Testis (tissue), 2 donors: ENCODE measurements at regions not wholly inside any gene's neighbourhood (a gene's known extent, or its start where the extent isn't known, plus 50 kb on each side); places are given as distances from the start of the nearest gene placed in this dataset.

ENCODE experiments used
- CTCF ChIP-seq, 3 experiments: fragments of 450-650 bp in 2 of 3; fragments of 200-600 bp in 1 of 3; sonication (generic) in 1 of 3; IDR thresholded peaks; one replicate each; pipeline ENCODE4 v1.5.1; 2016 to 2019; ENCODE audit warnings: antibody characterized with exemption in 3 of 3, mild to moderate bottlenecking in 2 of 3, moderate library complexity in 1 of 3
- POLR2A ChIP-seq: fragments of 450-650 bp; IDR thresholded peaks from one replicate; pipeline ENCODE4 v1.6.1; 2017; ENCODE audit warnings: antibody characterized with exemption, mild to moderate bottlenecking, moderate library complexity

- TF ChIP-seq CTCF (IDR thresholded peaks at IDR 0.05) (no peak), POLR2A (no peak)
Measured at GRCh38 chr5:106530150-106530549, 1140.6 kb downstream of the EFNA5 start.
